Hepatocyte (in vitro differentiated cells): ENCODE measurements at regions not wholly inside any gene's neighbourhood (a gene's known extent, or its start where the extent isn't known, plus 50 kb on each side); places are given as distances from the start of the nearest gene placed in this dataset.

Source experiments
- DNase-seq: peaks from one replicate; pipeline ENCODE4 v3.0.0-alpha.2; 2016; ENCODE audit warnings: low spot score
- H2AFZ ChIP-seq: fragments of 200-600 bp; sonication (generic); 2 replicates; pipeline ENCODE4 v1.6.0; 2016; ENCODE audit warnings: antibody characterized with exemption, mild to moderate bottlenecking
- H3K27ac ChIP-seq: fragments of 200-600 bp; sonication (generic); 2 replicates; pipeline ENCODE4 v1.5.1; 2016; ENCODE audit warnings: mild to moderate bottlenecking
- H3K27me3 ChIP-seq: fragments of 200-600 bp; sonication (generic); 2 replicates; pipeline ENCODE4 v1.6.1; 2016
- H3K36me3 ChIP-seq: fragments of 200-600 bp; sonication (generic); replicated peaks from 2 replicates; pipeline ENCODE4 v1.5.1; 2016; ENCODE audit warnings: low read depth; ENCODE audit not compliant: insufficient read depth
- H3K4me1 ChIP-seq: fragments of 200-600 bp; sonication (generic); 2 replicates; pipeline ENCODE4 v1.5.1; 2016; ENCODE audit warnings: mild to moderate bottlenecking, moderate library complexity; ENCODE audit not compliant: insufficient read depth
- H3K4me2 ChIP-seq: fragments of 200-600 bp; sonication (generic); 2 replicates; pipeline ENCODE4 v1.6.0; 2016
- H3K4me3 ChIP-seq: fragments of 200-600 bp; sonication (generic); 2 replicates; pipeline ENCODE4 v1.5.1; 2016; ENCODE audit warnings: mild to moderate bottlenecking
- H3K79me2 ChIP-seq: fragments of 200-600 bp; sonication (generic); 2 replicates; pipeline ENCODE4 v1.6.0; 2017; ENCODE audit warnings: mild to moderate bottlenecking
- H3K9me2 ChIP-seq: fragments of 200-600 bp; sonication (generic); replicated peaks from 2 replicates; pipeline ENCODE4 v1.6.0; 2017; ENCODE audit warnings: mild to moderate bottlenecking; ENCODE audit not compliant: insufficient read depth
- H3K9me3 ChIP-seq: fragments of 200-600 bp; sonication (generic); 2 replicates; pipeline ENCODE4 v1.5.1; 2016; ENCODE audit warnings: low read depth, mild to moderate bottlenecking
- H4K20me1 ChIP-seq: fragments of 200-600 bp; sonication (generic); 2 replicates; pipeline ENCODE4 v1.6.0; 2016; ENCODE audit warnings: mild to moderate bottlenecking; ENCODE audit not compliant: insufficient read depth, poor library complexity, severe bottlenecking
- CTCF ChIP-seq: fragments of 200-600 bp; sonication (generic); IDR thresholded peaks from 2 replicates; pipeline ENCODE4 v1.5.1; 2016; ENCODE audit warnings: antibody characterized with exemption, mild to moderate bottlenecking; ENCODE audit not compliant: poor library complexity
- EZH2 ChIP-seq: fragments of 200-600 bp; sonication (generic); IDR thresholded peaks from 2 replicates; pipeline ENCODE4 v1.6.1; 2016; ENCODE audit warnings: antibody characterized with exemption, mild to moderate bottlenecking, borderline replicate concordance
- EZH2phosphoT487 ChIP-seq: fragments of 200-600 bp; sonication (generic); IDR thresholded peaks from one replicate; pipeline ENCODE4 v1.6.1; 2018; ENCODE audit warnings: antibody characterized with exemption, mild to moderate bottlenecking, low read depth, moderate library complexity; ENCODE audit not compliant: unreplicated experiment, severe bottlenecking
- WGBS: methylation state at CpG from one replicate; pipeline ENCODE4 v1.1.6; 2016; ENCODE audit warnings: low lambda C conversion rate; ENCODE audit errors: missing lambda C conversion rate; 5-methylcytosine and 5-hydroxymethylcytosine counted together

- Histone ChIP-seq H3K4me2 (no peak overlapping the region), H3K36me3 (no peaks in the 10 kb centered on the region), H3K9me3 (no peaks in the 10 kb centered on the region), H4K20me1 (no peaks in the 10 kb centered on the region), H3K27me3 (no peaks in the 10 kb centered on the region), H3K9me2 (no peaks in the 10 kb centered on the region), H3K79me2 (no peaks in the 10 kb centered on the region), H3K4me3 (no peak overlapping the region), H3K27ac (no peak overlapping the region), H3K4me1 (no peaks in the 10 kb centered on the region), H2AFZ (no peak overlapping the region)
- no peak for DNase-seq
- WGBS, result 86% methylated on average over 23 of the region's 25 CpGs
- no peak for TF ChIP-seq EZH2
- TF ChIP-seq CTCF, result no peak
- TF ChIP-seq EZH2phosphoT487, result no peak
Measured at GRCh38 chr7:131737746-131738465, 181.5 kb upstream of the PODXL start.

GRCh38 chr7:131735101-131735500 lies 178.7 kb upstream of the PODXL start:
- DNase-seq, result no peak
- Histone ChIP-seq H3K4me3 (no peak overlapping the region), H4K20me1 (no peaks in the 10 kb centered on the region), H3K36me3 (no peaks in the 10 kb centered on the region), H3K9me2 (no peaks in the 10 kb centered on the region), H3K4me1 (no peaks in the 10 kb centered on the region), H2AFZ (no peak overlapping the region), H3K9me3 (no peaks in the 10 kb centered on the region), H3K27ac (no peak overlapping the region), H3K79me2 (no peaks in the 10 kb centered on the region), H3K27me3 (no peaks in the 10 kb centered on the region), H3K4me2 (no peak overlapping the region)
- TF ChIP-seq EZH2 (no peak), CTCF (no peak), EZH2phosphoT487 (no peak)
- WGBS, result 72% methylated on average over 5 of the region's 5 CpGs

- TF ChIP-seq EZH2phosphoT487 (no peak), EZH2 (no peak), CTCF (no peak)
- no peaks in the 10 kb centered on the region for H3K36me3 ChIP-seq
- no peaks in the 10 kb centered on the region for H4K20me1 ChIP-seq
- H3K27me3 ChIP-seq, result no peaks in the 10 kb centered on the region
- no peak overlapping the region for H3K4me3 ChIP-seq
- no peak for DNase-seq
- H3K4me2 ChIP-seq, result no peak overlapping the region
- 87% methylated on average over 6 of the region's 6 CpGs for WGBS
- H3K27ac ChIP-seq, result no peak overlapping the region
- no peaks in the 10 kb centered on the region for H3K79me2 ChIP-seq
- no peaks in the 10 kb centered on the region for H3K4me1 ChIP-seq
- no peaks in the 10 kb centered on the region for H3K9me3 ChIP-seq
- no peaks in the 10 kb centered on the region for H3K9me2 ChIP-seq
- H2AFZ ChIP-seq, result no peak overlapping the region
Measured at GRCh38 chr7:131733604-131734003, 177.2 kb upstream of the PODXL start.

GRCh38 chr7:131727189-131727588 lies 170.8 kb upstream of the PODXL start:
- no peak for DNase-seq
- WGBS, result 97% methylated on average over 2 of the region's 2 CpGs
- H3K79me2 ChIP-seq, result no peaks in the 10 kb centered on the region

More at GRCh38 chr7:131727189-131727588, 170.8 kb upstream of the PODXL start:
- H3K4me2 ChIP-seq, result no peak overlapping the region
- H3K4me1 ChIP-seq, result no peaks in the 10 kb centered on the region
- no peak for TF ChIP-seq EZH2
- no peak for TF ChIP-seq EZH2phosphoT487
- no peak for TF ChIP-seq CTCF
- H3K27ac ChIP-seq, result no peak overlapping the region
- H3K9me3 ChIP-seq, result no peaks in the 10 kb centered on the region
- no peaks in the 10 kb centered on the region for H4K20me1 ChIP-seq
- no peaks in the 10 kb centered on the region for H3K9me2 ChIP-seq
- H3K27me3 ChIP-seq, result no peaks in the 10 kb centered on the region
- no peak overlapping the region for H2AFZ ChIP-seq
- no peaks in the 10 kb centered on the region for H3K36me3 ChIP-seq
- H3K4me3 ChIP-seq, result no peak overlapping the region
